ENCODE measurements at regions not wholly inside any gene's neighbourhood (a gene's known extent, or its start where the extent isn't known, plus 50 kb on each side); places are given as distances from the start of the nearest gene placed in this dataset.

DNA sequence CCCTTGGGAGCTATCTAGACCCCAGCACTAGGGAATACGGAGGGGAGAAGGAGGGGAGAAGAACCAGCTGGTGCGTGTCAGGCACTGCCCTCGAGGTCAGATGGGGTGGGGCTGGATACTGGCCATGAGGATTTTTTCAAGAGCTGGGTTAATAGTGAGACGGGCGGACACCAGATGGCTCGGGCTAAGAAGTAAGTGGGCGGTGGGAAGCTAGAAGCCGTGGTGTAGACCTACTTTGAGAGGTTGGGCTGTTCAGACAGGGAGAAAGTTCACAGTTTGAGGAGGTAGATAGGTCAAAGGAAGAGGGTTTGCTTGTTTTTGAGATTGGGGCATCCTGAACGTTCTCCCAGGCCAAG, 303.8 kb downstream of the SEC14L1 start:
- Histone ChIP-seq H3K4me1 (ENCODE audit: control insufficient read depth, insufficient read depth, low read length) (no peaks in the 10 kb centered on the region), H3K9me3 (ENCODE audit: control insufficient read depth, insufficient read depth, low read depth, low read length) (no peaks in the 10 kb centered on the region), H3K36me3 (ENCODE audit: control insufficient read depth in 2 of 2, insufficient read depth in 1 of 2, low read length in 2 of 2) (no peaks in the 10 kb centered on the region), H3K4me3 (ENCODE audit: low read depth, low read length) (no peak overlapping the region), H3K27ac (ENCODE audit: extremely low read depth, low read depth, low read length) (no peak overlapping the region)
- ChIA-PET CTCF (interaction anchor here (1.1 to 1.8 kb wide), 3 partner anchors 8 to 114 kb away, joined by 3 to 9 read pairs (median 4); no protein-coding TSS in a partner anchor), POLR2A (no interaction called here)
- TF ChIP-seq ZFHX2 (tag by site-specific recombination; conservative IDR thresholded peaks at IDR 0.05) (peak; percentile 45), ZSCAN30 (tag by site-specific recombination; IDR thresholded peaks at IDR 0.05) (no peak), EGR2 (tag by site-specific recombination; IDR thresholded peaks at IDR 0.05; ENCODE audit: low read depth) (peak; percentile 62)

- peaks cover under 1% of the 10 kb centered on the region; the same call in 1 of the 2 replicates for H3K4me1 ChIP-seq (ENCODE audit: control insufficient read depth, insufficient read depth, low read length)
- H3K9me3 ChIP-seq (ENCODE audit: control insufficient read depth, insufficient read depth, low read depth, low read length), result no peaks in the 10 kb centered on the region
- H3K27ac ChIP-seq (ENCODE audit: extremely low read depth, low read depth, low read length), result no peak overlapping the region
- ChIA-PET POLR2A (interaction anchor here (0.6 kb wide), 1 partner anchor 1238 kb away, joined by 3 read pairs; no protein-coding TSS in a partner anchor), CTCF (interaction anchor here (1.1 to 1.8 kb wide), 3 partner anchors 8 to 114 kb away, joined by 3 to 9 read pairs (median 4); no protein-coding TSS in a partner anchor)
- TF ChIP-seq ZFHX2 (tag by site-specific recombination; conservative IDR thresholded peaks at IDR 0.05) (peak; percentile 89), KLF7 (tag by site-specific recombination; IDR thresholded peaks at IDR 0.05; ENCODE audit: borderline replicate concordance) (no peak), EGR2 (tag by site-specific recombination; IDR thresholded peaks at IDR 0.05; ENCODE audit: low read depth) (peak; percentile 67)
- no peaks in the 10 kb centered on the region for H3K36me3 ChIP-seq (ENCODE audit: control insufficient read depth in 2 of 2, insufficient read depth in 1 of 2, low read length in 2 of 2)
- no peak overlapping the region for H3K4me3 ChIP-seq (ENCODE audit: low read depth, low read length)
Measured at GRCh38 chr17:77444984-77445759, 304.4 kb downstream of the SEC14L1 start.

DNA sequence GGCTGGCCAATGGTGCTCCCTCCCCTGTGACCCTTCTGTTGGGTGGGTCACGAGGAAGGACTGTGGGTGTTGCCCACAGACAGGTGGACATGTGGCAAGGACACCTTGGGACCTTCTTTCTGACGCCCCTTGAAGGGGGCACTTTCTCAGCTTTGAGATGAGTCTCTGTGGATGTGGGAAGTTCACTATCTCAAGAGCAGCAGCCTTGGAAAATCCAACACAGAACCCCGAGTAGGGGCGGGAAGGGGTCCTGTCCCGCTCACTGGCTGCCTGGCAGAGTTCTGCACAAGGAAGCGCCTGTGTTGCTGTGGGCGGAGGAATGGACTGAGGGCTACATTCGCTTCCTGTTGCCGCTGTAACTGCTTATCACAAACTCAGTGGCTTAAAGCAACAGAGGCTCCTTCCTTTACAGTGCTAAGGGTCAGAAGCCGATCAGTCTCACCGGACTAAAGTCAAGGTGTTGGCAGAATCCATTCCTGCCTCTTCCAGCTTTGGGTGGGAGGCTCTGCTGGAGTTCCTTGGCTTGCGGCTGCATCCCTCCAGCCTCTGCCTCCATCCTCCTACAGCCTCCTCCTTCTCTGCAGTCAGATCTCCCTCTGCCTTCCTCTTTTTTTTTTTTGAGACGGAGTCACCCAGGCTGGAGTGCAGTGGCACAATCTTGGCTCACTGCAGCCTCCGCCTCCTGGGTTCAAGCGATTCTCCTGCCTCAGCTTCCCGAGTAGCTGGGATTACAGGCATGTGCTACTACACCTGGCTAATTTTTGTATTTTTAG, 305.2 kb downstream of the SEC14L1 start:
- ChIA-PET CTCF (interaction anchor here (1.1 to 1.8 kb wide), 3 partner anchors 9 to 115 kb away, joined by 3 to 9 read pairs (median 4); no protein-coding TSS in a partner anchor), POLR2A (interaction anchor here (0.6 kb wide), 2 partner anchors 20 to 1239 kb away, joined by 3 read pairs; no protein-coding TSS in a partner anchor)
- no peak overlapping the region for H3K27ac ChIP-seq (ENCODE audit: extremely low read depth, low read depth, low read length)

DNA sequence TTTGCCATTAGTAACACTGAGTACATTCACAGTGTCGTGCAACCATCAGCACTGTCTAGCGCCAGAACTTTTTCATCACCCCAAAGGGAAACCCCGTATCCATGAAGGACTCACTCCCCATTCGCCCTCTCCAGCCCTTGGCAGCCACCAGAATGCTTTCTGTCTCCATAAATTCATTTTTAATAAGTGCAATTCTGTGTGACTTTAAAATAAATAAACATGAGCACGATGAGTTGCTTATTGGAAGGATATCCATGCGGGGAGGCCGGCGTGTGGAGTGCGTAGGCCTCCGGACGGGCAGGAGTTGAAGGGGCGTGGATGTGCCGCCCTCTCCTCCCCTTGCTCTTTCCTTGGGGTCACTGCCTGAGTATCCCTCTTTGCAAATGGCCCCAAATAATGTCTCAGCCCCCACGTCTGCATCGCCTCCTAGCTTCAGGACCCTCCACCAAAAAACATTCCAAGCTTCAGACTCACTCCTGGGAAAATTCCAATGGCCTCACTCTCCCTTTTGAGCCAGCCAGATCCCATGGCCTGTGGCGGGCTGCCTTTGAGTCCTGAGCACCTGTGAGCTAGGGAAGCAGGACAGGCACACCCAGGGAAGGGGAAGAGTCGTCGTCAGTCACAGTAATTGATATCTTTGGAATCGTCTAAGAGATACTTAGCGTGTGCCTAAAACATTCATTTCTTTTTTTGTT, 306.3 kb downstream of the SEC14L1 start:
- Histone ChIP-seq H3K27ac (ENCODE audit: extremely low read depth, low read depth, low read length) (no peak overlapping the region), H3K9me3 (ENCODE audit: control insufficient read depth, insufficient read depth, low read depth, low read length) (no peaks in the 10 kb centered on the region), H3K4me3 (ENCODE audit: low read depth, low read length) (no peak overlapping the region), H3K4me1 (ENCODE audit: control insufficient read depth, insufficient read depth, low read length) (peaks cover 10% of the 10 kb centered on the region), H3K36me3 (ENCODE audit: control insufficient read depth in 2 of 2, insufficient read depth in 1 of 2, low read length in 2 of 2) (no peaks in the 10 kb centered on the region)
- POLR2A ChIA-PET, result interaction anchor here (1.0 kb wide), 1 partner anchor 11 kb away, joined by 3 read pairs; no protein-coding TSS in a partner anchor
- CTCF ChIA-PET, result interaction anchor here (0.7 kb wide), 1 partner anchor 24 kb away, joined by 4 read pairs; no protein-coding TSS in a partner anchor
- TF ChIP-seq ZSCAN23 (tag by site-specific recombination; IDR thresholded peaks at IDR 0.05) (no peak), ZNF501 (tag by site-specific recombination; IDR thresholded peaks at IDR 0.05) (no peak), ZNF513 (tag by site-specific recombination; IDR thresholded peaks at IDR 0.05) (no peak), ZBTB11 (tag by site-specific recombination; conservative IDR thresholded peaks at IDR 0.05; ENCODE audit: low read depth) (no peak)

More for the DNA sequence above, 305.2 kb downstream of the SEC14L1 start:
- TF ChIP-seq MEIS1 (CRISPR knock-in tag; IDR thresholded peaks at IDR 0.05; ENCODE audit: borderline replicate concordance), result no peak
- TF ChIP-seq ZFHX2 (tag by site-specific recombination; conservative IDR thresholded peaks at IDR 0.05), result 0 out of 2 replicates have a peak, but pooled peaks have one; percentile 14
- TF ChIP-seq ZNF146 (tag by site-specific recombination; IDR thresholded peaks at IDR 0.05), result no peak
- TF ChIP-seq ZNF707 (tag by site-specific recombination; IDR thresholded peaks at IDR 0.05), result no peak
- no peak for TF ChIP-seq ZNF394 (tag by site-specific recombination; IDR thresholded peaks at IDR 0.05; ENCODE audit: borderline replicate concordance)
- TF ChIP-seq ATF2 (tag by site-specific recombination; IDR thresholded peaks at IDR 0.05; ENCODE audit: low read depth), result no peak
- TF ChIP-seq IKZF3 (tag by site-specific recombination; IDR thresholded peaks at IDR 0.05), result no peak
- no peak for TF ChIP-seq ZNF155 (tag by site-specific recombination; IDR thresholded peaks at IDR 0.05)
- no peak for TF ChIP-seq SALL2 (tag by site-specific recombination; IDR thresholded peaks at IDR 0.05; ENCODE audit: borderline replicate concordance)
- peak; percentile 73 for TF ChIP-seq EGR2 (tag by site-specific recombination; IDR thresholded peaks at IDR 0.05; ENCODE audit: low read depth)
- Histone ChIP-seq H3K4me3 (ENCODE audit: low read depth, low read length) (no peak overlapping the region), H3K36me3 (ENCODE audit: control insufficient read depth in 2 of 2, insufficient read depth in 1 of 2, low read length in 2 of 2) (no peaks in the 10 kb centered on the region), H3K4me1 (ENCODE audit: control insufficient read depth, insufficient read depth, low read length) (peaks cover 9% of the 10 kb centered on the region), H3K9me3 (ENCODE audit: control insufficient read depth, insufficient read depth, low read depth, low read length) (no peaks in the 10 kb centered on the region)
